Ascending aorta (tissue), 2 donors: ENCODE measurements at regions not wholly inside any gene's neighbourhood (a gene's known extent, or its start where the extent isn't known, plus 50 kb on each side); places are given as distances from the start of the nearest gene placed in this dataset.

Source experiments
- DNase-seq, 2 donors: peaks; one replicate each; pipeline ENCODE4 v3.0.0-alpha.2; 2019; ENCODE audit warnings: low spot score in 2 of 2
- H3K27ac ChIP-seq, 2 donors: fragments of 200-600 bp; sonication (generic); one replicate each; pipeline ENCODE4 v1.5.1; 2016 to 2017; ENCODE audit warnings: mild to moderate bottlenecking in 1 of 2
- H3K27me3 ChIP-seq: fragments of 200-600 bp; sonication (generic); one replicate; pipeline ENCODE4 v1.5.1; 2017
- H3K36me3 ChIP-seq, 2 donors: fragments of 200-600 bp; sonication (generic); one replicate each; pipeline ENCODE4 v1.5.1; 2016
- H3K4me1 ChIP-seq, 2 donors: fragments of 200-600 bp; sonication (generic); one replicate each; pipeline ENCODE4 v1.5.1; 2016 to 2017; ENCODE audit warnings: mild to moderate bottlenecking in 1 of 2
- H3K4me3 ChIP-seq, 2 donors: fragments of 200-600 bp; sonication (generic); one replicate each; pipeline ENCODE4 v1.5.1; 2016 to 2017; ENCODE audit warnings: mild to moderate bottlenecking in 1 of 2
- H3K9me3 ChIP-seq, 2 donors: fragments of 200-600 bp; sonication (generic); one replicate each; pipeline ENCODE4 v1.5.1; 2016
- CTCF ChIP-seq, 3 experiments: fragments of 200-600 bp in 2 of 3; fragments of 450-650 bp in 1 of 3; sonication (generic) in 2 of 3; IDR thresholded peaks; one replicate each; pipeline ENCODE4 v1.5.1; 2016 to 2019; ENCODE audit warnings: antibody characterized with exemption in 3 of 3, mild to moderate bottlenecking in 1 of 3, moderate library complexity in 1 of 3
- intact Hi-C: fragments of 100-400 bp; cut with DNase I; formaldehyde crosslinking; loops from one replicate; pipeline ENCODE4 v1.15.1; 2023

- TF ChIP-seq CTCF (IDR thresholded peaks at IDR 0.05): no peak
- DNase-seq: no peak
- no peaks in the 10 kb centered on the region for H3K27me3 ChIP-seq
Measured at GRCh38 chr3:83035704-83036010, 1274.2 kb upstream of the GBE1 start.

GRCh38 chr3:83034806-83035703, 1273.6 kb upstream of the GBE1 start:
- H3K27ac ChIP-seq: no peak overlapping the region
- H3K27me3 ChIP-seq: no peaks in the 10 kb centered on the region
- no peaks in the 10 kb centered on the region for H3K36me3 ChIP-seq
- intact Hi-C loops: no loop called here
- no peaks in the 10 kb centered on the region for H3K9me3 ChIP-seq
- H3K4me1 ChIP-seq: no peaks in the 10 kb centered on the region
- no peak overlapping the region for H3K4me3 ChIP-seq
- no peak for DNase-seq
- no peak for TF ChIP-seq CTCF (IDR thresholded peaks at IDR 0.05)

More at GRCh38 chr3:83035704-83036010, 1274.2 kb upstream of the GBE1 start:
- Histone ChIP-seq H3K9me3 (no peaks in the 10 kb centered on the region), H3K27ac (no peak overlapping the region), H3K4me1 (no peaks in the 10 kb centered on the region), H3K36me3 (no peaks in the 10 kb centered on the region), H3K4me3 (no peak overlapping the region)
- intact Hi-C loops: no loop called here

DNA sequence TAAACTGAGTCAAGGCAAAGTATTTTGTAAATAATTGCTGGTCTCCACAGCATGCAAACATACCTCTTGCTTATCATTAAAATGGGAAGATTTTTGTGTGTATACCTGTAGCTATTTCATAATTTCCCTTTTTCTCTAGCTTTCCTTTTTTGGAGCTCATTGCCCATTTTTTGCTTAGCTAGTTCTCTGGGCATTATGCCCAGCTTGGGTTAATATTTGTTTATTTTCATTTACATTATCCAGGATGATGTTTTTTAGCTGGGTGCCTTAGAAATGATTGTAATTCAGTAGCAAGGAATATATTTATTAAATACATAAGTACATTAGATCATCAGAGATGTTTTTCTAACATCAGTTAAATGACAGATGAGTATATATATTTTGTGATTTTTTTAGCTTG, 1271.7 kb upstream of the GBE1 start:
- Histone ChIP-seq H3K4me3 (no peak overlapping the region), H3K9me3 (no peaks in the 10 kb centered on the region), H3K27ac (no peak overlapping the region), H3K4me1 (no peaks in the 10 kb centered on the region), H3K27me3 (no peaks in the 10 kb centered on the region), H3K36me3 (no peaks in the 10 kb centered on the region)
- no peak for DNase-seq
- TF ChIP-seq CTCF (IDR thresholded peaks at IDR 0.05): no peak
- intact Hi-C loops: no loop called here

- TF ChIP-seq CTCF (IDR thresholded peaks at IDR 0.05): no peak
- Histone ChIP-seq H3K4me1 (no peaks in the 10 kb centered on the region), H3K27ac (no peak overlapping the region), H3K9me3 (no peaks in the 10 kb centered on the region), H3K4me3 (no peak overlapping the region), H3K36me3 (no peaks in the 10 kb centered on the region), H3K27me3 (no peaks in the 10 kb centered on the region)
- no peak for DNase-seq
- intact Hi-C loops: no loop called here
Measured at GRCh38 chr3:83023086-83023485, 1261.6 kb upstream of the GBE1 start.

DNA sequence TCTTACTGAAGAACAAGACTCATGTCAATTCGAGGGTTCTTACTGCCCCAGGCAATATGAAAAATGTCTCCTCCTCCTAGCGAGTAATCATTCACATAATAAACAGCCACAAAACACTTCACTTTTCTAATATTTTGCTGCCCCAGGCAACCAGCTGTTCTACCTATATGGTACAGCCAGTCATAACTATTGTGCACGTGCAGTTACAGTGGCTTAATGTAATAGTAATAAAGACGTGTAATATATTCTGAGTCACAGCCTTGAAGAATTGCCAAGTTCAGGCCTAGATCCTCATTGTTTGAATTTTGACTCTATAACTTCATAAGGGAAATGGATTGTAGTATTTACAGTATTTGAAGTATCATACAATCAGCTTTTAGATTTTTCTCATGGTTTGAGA, 1250.0 kb upstream of the GBE1 start:
- Histone ChIP-seq H3K27me3 (no peaks in the 10 kb centered on the region), H3K4me3 (no peak overlapping the region), H3K27ac (no peak overlapping the region), H3K36me3 (no peaks in the 10 kb centered on the region), H3K4me1 (no peaks in the 10 kb centered on the region), H3K9me3 (no peaks in the 10 kb centered on the region)
- no peak for DNase-seq
- no peak for TF ChIP-seq CTCF (IDR thresholded peaks at IDR 0.05)
- intact Hi-C loops: no loop called here
